GM12872 (cell line): ENCODE measurements at regions not wholly inside any gene's neighbourhood (a gene's known extent, or its start where the extent isn't known, plus 50 kb on each side); places are given as distances from the start of the nearest gene placed in this dataset.

Experiments used
- TF ChIP-seq, protein P1 (sequence below): IDR thresholded peaks from 3 replicates; pipeline ENCODE4 v1.5.1; 2011; ENCODE audit warnings: low read depth, mild to moderate bottlenecking, low read length, moderate library complexity; ENCODE audit not compliant: insufficient read depth

DNA sequence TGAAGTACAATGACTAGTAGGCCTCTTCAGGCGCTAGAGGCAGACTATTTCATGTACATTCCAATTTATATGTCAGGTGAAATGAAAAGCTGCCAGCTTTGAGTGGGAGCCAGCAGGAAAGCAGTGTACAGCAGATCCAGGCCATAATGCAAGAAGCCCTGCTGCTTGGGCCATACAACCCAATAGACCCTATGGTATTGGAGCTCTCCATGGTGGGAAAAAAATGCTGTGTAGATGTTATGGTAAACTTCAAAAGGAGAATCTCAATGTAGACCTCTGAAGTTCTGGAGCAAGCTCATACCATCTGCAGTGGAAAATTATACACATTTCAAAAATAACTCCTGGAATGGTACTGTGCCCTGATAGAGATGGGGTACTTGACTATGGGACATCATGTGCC lies 71.5 kb upstream of the CD82 start:
- TF ChIP-seq, protein P1, sequence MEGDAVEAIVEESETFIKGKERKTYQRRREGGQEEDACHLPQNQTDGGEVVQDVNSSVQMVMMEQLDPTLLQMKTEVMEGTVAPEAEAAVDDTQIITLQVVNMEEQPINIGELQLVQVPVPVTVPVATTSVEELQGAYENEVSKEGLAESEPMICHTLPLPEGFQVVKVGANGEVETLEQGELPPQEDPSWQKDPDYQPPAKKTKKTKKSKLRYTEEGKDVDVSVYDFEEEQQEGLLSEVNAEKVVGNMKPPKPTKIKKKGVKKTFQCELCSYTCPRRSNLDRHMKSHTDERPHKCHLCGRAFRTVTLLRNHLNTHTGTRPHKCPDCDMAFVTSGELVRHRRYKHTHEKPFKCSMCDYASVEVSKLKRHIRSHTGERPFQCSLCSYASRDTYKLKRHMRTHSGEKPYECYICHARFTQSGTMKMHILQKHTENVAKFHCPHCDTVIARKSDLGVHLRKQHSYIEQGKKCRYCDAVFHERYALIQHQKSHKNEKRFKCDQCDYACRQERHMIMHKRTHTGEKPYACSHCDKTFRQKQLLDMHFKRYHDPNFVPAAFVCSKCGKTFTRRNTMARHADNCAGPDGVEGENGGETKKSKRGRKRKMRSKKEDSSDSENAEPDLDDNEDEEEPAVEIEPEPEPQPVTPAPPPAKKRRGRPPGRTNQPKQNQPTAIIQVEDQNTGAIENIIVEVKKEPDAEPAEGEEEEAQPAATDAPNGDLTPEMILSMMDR, result no peak

DNA sequence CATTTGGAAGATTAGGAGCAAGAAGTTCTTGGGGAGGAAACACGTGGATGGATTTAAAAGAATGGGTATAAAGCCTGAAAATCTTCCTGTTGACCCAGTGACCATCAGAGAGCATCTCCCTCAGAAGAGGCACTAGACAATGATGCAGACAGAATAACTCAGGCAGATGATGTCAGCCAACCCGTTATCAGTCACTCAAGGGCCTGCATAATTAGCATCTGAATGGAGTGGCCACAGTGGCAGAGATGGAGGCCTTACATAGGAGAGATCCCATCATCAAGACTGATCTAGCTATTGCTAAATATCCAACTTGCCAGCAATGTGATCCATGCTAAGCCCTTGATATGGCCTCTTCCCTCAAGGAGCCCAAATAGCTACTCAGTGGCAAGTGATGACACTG lies 70.7 kb upstream of the CD82 start:
- TF ChIP-seq, protein P1, result no peak

DNA sequence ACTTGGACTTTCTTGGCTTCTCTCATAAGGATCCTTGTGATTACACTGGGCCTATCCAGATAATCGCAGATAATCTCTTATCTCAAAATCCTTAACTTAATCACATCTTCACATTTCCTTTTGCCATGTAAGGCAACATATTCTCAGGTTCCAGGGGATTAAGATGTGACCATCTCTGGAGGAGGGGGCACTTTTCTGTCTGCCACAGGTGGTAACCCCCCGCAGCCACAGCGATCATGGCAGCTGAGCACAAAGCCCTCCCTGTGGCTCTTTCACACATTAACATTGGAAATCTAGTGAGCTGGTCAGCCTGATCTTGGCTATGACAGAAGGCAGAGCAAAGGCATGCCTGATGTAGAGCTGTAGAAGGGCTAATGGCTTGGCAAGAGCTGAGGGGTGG lies 69.1 kb upstream of the CD82 start:
- TF ChIP-seq, protein P1, result no peak

DNA sequence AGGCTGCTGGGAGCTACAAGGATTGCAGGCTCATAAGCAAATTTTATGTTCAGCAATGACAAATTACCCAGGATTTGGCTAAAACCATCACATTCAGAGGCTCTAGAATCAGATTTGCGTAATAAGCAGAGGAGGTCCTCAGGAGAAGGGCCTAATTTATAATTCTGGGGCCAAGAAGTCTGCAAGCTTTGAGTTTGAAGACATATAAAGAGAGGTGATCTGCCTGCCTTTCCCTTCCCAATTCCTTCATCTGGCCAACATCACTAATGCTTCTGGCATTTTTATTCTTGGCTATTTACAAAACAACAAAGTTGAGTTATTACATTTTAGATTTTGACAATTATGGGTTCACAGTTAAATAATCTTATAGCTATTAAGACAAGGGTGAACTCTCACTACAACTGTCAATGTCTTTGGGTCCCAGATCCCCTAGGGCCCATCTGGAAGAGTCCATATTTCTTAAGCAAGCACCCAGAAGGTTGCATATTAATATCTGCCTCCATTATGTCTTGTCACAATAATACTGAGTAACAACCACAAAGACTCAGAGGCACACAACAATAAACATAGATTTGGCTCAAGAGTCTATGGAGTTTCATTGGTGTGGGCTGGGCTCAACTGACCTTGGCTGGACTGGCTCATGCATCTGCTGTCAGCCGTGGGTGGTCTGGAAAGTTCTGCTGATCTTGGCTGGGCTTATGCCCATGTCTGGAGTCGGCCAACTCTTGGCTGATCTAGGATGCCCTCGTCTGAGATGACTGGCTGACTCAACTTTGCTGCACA lies 67.2 kb upstream of the CD82 start:
- TF ChIP-seq, protein P1, result no peak

DNA sequence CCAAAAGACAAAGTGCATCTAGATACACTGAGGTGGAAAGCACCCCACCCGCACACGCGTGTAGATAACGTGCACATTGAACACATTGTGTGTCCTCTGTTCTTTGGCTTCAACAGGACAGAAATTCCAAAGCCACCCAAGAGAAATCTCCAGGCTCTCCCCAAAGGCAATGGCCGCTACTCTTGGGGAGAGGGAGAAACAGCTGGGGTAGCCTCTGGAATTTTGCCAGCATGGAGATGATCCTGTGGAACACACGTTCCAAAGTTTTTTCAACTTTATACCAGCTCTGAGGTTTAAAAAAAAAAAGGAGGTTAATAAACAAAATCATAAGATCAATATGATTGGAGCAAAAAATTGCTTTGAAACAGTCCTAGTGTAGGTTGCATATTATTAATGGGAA lies 63.0 kb upstream of the CD82 start:
- TF ChIP-seq, protein P1, result no peak

DNA sequence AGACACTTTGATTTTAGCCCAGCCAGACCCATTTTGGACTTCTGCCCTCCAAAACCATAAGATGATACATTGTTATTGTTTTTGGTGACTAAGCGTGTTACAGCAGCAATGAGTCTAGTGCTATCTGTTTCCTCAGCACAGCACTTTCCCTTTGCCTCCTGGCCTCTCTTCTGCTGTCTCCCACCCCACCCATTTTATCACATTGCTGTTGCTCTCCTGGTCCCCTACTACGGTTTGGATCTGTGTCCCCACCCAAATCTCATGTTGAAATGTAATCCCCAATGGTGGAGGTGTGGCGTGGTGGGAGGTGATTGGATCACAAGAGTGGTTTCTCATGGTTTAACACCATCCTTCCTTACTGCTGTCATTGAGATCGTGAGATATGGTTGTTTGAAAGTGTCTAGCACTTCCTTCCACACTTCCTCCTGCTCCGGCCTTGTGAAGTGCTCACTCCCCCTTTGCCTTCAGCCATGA lies 59.8 kb upstream of the CD82 start:
- TF ChIP-seq, protein P1, result no peak

DNA sequence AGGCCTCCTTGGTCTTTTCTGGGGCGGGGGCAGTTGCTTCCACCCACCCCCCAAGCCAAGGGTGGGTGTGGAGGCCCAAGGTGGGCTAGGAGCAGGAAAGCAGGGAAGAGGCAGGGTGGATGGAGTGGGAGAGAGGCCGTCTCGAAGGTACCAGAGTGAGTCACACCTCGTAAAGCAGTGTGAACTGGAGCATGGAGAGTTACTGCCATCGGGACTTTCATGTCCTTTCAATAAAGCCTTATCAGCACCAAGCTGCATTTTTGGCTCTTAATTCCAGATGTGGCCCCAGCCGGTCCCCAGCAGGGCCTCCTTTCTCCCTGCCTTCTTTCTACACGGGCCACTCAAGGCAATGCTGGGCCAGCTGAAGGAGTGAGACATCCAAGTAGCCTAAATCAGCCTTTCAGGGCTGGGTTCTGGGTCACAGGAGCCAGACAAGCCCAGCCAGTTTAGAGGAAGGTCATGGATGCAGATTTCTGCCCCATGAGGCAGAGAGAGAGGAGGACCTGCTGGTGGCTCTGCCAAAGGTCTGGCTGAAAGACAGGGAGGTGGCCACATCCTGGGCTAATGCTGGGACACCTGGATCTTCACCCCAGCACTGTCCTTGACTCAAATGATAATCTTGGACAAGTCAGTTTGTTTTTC lies 59.0 kb upstream of the CD82 start:
- TF ChIP-seq, protein P1, result no peak
